ENCODE measurements at regions not wholly inside any gene's neighbourhood (a gene's known extent, or its start where the extent isn't known, plus 50 kb on each side); places are given as distances from the start of the nearest gene placed in this dataset.

- no peak for DNase-seq
Measured at GRCh38 chr5:82839881-82840280, 237.3 kb downstream of the TMEM167A start.

GRCh38 chr5:82835488-82835887 lies 241.7 kb downstream of the TMEM167A start:
- DNase-seq = no peak

GRCh38 chr5:82834151-82834550 lies 243.0 kb downstream of the TMEM167A start:
- DNase-seq = no peak

- DNase-seq = no peak
Measured at GRCh38 chr5:82833277-82833676, 243.9 kb downstream of the TMEM167A start.

- DNase-seq = no peak
Measured at GRCh38 chr5:82832445-82832844, 244.7 kb downstream of the TMEM167A start.

GRCh38 chr5:82828211-82828610 lies 249.0 kb downstream of the TMEM167A start:
- no peak for DNase-seq

- no peak for DNase-seq
Measured at GRCh38 chr5:82827651-82828050, 249.5 kb downstream of the TMEM167A start.

GRCh38 chr5:82822634-82822927 lies 254.6 kb downstream of the TMEM167A start:
- no peak for DNase-seq

- DNase-seq = no peak
Measured at GRCh38 chr5:82821846-82822633, 255.2 kb downstream of the TMEM167A start.

GRCh38 chr5:82820961-82821845 lies 256.0 kb downstream of the TMEM167A start:
- no peak for DNase-seq

GRCh38 chr5:82820188-82820587 lies 257.0 kb downstream of the TMEM167A start:
- DNase-seq = no peak

- no peak for DNase-seq
Measured at GRCh38 chr5:82817897-82818676, 259.1 kb downstream of the TMEM167A start.

- DNase-seq = no peak
Measured at GRCh38 chr5:82816926-82817325, 260.3 kb downstream of the TMEM167A start.

GRCh38 chr5:82815871-82816270 lies 261.3 kb downstream of the TMEM167A start:
- DNase-seq = no peak

GRCh38 chr5:82813861-82814260 lies 263.3 kb downstream of the TMEM167A start:
- no peak for DNase-seq

GRCh38 chr5:82812575-82812974 lies 264.6 kb downstream of the TMEM167A start:
- DNase-seq = no peak

- no peak for DNase-seq
Measured at GRCh38 chr5:82811490-82811889, 265.7 kb downstream of the TMEM167A start.

- DNase-seq = no peak
Measured at GRCh38 chr5:82809420-82810143, 267.6 kb downstream of the TMEM167A start.

GRCh38 chr5:82808960-82809359 lies 268.2 kb downstream of the TMEM167A start:
- DNase-seq = no peak

GRCh38 chr5:82807021-82807420 lies 270.2 kb downstream of the TMEM167A start:
- no peak for DNase-seq

GRCh38 chr5:82806513-82806912 lies 270.7 kb downstream of the TMEM167A start:
- no peak for DNase-seq

GRCh38 chr5:82804155-82804690 lies 273.0 kb downstream of the TMEM167A start:
- no peak for DNase-seq

Data from activated CD4-positive, CD25-positive, alpha-beta regulatory T cell (primary cell).